DOHH2 (cell line): ENCODE measurements at regions not wholly inside any gene's neighbourhood (a gene's known extent, or its start where the extent isn't known, plus 50 kb on each side); places are given as distances from the start of the nearest gene placed in this dataset.

Source experiments
- H3F3A ChIP-seq: fragments of 200-600 bp; sonication (generic), shearing (Covaris generic); 2 replicates; pipeline ENCODE4 v1.6.0; 2016; ENCODE audit warnings: antibody characterized with exemption, mild to moderate bottlenecking; ENCODE audit not compliant: control insufficient read depth, insufficient read depth
- H3K27ac ChIP-seq: fragments of 200-600 bp; sonication (generic); 2 replicates; pipeline ENCODE4 v1.5.1; 2014; ENCODE audit warnings: low read depth, mild to moderate bottlenecking, low read length, moderate library complexity
- H3K27me3 ChIP-seq: fragments of 200-600 bp; sonication (generic); 2 replicates; pipeline ENCODE4 v1.6.1; 2014; ENCODE audit warnings: mild to moderate bottlenecking, low read length, mixed read lengths; ENCODE audit not compliant: control insufficient read depth
- H3K36me3 ChIP-seq: fragments of 200-600 bp; sonication (generic); 2 replicates; pipeline ENCODE4 v1.6.1; 2014; ENCODE audit warnings: mild to moderate bottlenecking, low read length, moderate library complexity, mixed read lengths; ENCODE audit not compliant: control insufficient read depth
- H3K4me1 ChIP-seq: fragments of 200-600 bp; sonication (generic); 2 replicates; pipeline ENCODE4 v1.6.1; 2014; ENCODE audit warnings: mild to moderate bottlenecking, low read length, mixed read lengths; ENCODE audit not compliant: control insufficient read depth
- H3K4me2 ChIP-seq: fragments of 200-600 bp; sonication (generic); 2 replicates; pipeline ENCODE4 v1.6.0; 2014; ENCODE audit warnings: mild to moderate bottlenecking, low read length, moderate library complexity
- H3K4me3 ChIP-seq: fragments of 200-600 bp; sonication (generic); 2 replicates; pipeline ENCODE4 v1.5.1; 2014; ENCODE audit warnings: mild to moderate bottlenecking, low read length, mixed read lengths
- H3K79me2 ChIP-seq: fragments of 200-600 bp; sonication (generic); 2 replicates; pipeline ENCODE4 v1.6.1; 2014; ENCODE audit warnings: mild to moderate bottlenecking, low read length, mixed read lengths; ENCODE audit not compliant: control insufficient read depth
- H3K9me2 ChIP-seq: fragments of 200-600 bp; sonication (generic); replicated peaks from 2 replicates; pipeline ENCODE4 v1.6.1; 2014; ENCODE audit warnings: mild to moderate bottlenecking, low read length, mixed read lengths; ENCODE audit not compliant: control insufficient read depth
- H3K9me3 ChIP-seq: fragments of 200-600 bp; sonication (generic); 2 replicates; pipeline ENCODE4 v1.6.1; 2014; ENCODE audit warnings: antibody characterized with exemption, low read length, mixed read lengths; ENCODE audit not compliant: control insufficient read depth, insufficient read depth
- H4K20me1 ChIP-seq: fragments of 200-600 bp; sonication (generic); 2 replicates; pipeline ENCODE4 v1.6.0; 2014; ENCODE audit warnings: low read depth, mild to moderate bottlenecking, antibody characterized with exemption, low read length, moderate library complexity; ENCODE audit not compliant: control insufficient read depth, insufficient read depth
- EZH2phosphoT487 ChIP-seq: fragments of 200-600 bp; sonication (generic); IDR thresholded peaks from 2 replicates; pipeline ENCODE4 v1.6.1; 2017; ENCODE audit warnings: borderline replicate concordance, mild to moderate bottlenecking, antibody characterized with exemption, low read length, moderate library complexity, mixed read lengths
- TF ChIP-seq, protein P1 (sequence below): fragments of 200-600 bp; sonication (generic); IDR thresholded peaks from one replicate; pipeline ENCODE4 v1.5.1; 2014; ENCODE audit warnings: antibody characterized with exemption, mild to moderate bottlenecking, low read depth, low read length; ENCODE audit not compliant: poor library complexity, severe bottlenecking

- TF ChIP-seq, protein P1, sequence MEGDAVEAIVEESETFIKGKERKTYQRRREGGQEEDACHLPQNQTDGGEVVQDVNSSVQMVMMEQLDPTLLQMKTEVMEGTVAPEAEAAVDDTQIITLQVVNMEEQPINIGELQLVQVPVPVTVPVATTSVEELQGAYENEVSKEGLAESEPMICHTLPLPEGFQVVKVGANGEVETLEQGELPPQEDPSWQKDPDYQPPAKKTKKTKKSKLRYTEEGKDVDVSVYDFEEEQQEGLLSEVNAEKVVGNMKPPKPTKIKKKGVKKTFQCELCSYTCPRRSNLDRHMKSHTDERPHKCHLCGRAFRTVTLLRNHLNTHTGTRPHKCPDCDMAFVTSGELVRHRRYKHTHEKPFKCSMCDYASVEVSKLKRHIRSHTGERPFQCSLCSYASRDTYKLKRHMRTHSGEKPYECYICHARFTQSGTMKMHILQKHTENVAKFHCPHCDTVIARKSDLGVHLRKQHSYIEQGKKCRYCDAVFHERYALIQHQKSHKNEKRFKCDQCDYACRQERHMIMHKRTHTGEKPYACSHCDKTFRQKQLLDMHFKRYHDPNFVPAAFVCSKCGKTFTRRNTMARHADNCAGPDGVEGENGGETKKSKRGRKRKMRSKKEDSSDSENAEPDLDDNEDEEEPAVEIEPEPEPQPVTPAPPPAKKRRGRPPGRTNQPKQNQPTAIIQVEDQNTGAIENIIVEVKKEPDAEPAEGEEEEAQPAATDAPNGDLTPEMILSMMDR = no peak
- no peak for TF ChIP-seq EZH2phosphoT487
Measured at GRCh38 chr2:150150144-150150543, 337.3 kb downstream of the RND3 start.

DNA sequence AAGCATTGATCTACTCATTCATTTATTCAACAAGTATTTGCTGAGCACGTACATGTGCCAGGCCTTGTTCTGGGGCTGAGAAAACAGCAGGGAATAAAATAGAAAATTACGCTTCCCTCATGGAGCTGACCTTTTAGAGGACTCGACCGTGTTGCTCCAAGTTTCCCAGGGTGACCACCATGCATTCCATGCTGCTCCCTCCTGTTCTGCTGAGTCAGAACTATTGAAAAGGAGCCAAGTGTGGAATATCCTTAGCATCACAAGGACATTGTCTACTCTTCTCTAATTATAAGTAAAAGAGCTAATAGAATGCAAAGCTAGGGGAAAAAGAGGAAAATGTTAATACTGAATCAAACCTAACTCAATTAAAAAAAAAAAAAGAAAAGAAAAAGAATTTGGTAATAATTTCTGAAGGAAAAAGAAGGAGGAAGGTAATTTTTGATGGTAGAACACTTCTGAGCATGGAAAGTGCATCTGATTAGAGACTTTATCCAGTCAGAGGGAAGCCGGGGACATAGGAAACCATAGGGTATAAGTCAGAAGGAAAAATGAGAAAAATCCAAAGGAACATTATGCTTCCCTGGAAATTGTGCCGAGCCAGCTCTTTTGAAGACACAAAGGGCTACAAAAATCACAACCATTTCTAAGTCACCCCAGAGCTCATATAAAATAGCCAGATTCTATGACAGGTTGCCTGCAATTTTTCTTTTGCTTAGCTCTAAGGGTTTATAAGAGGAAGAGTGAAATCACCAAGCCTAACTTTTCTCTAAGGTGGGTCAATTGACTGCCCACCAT is 339.4 kb downstream of the RND3 start:
- H3K9me2 ChIP-seq = no peaks in the 10 kb centered on the region
- no peak overlapping the region for H3K4me3 ChIP-seq
- H3K27ac ChIP-seq = no peak overlapping the region
- peaks cover 8% of the 10 kb centered on the region; the same call in 1 of the 2 replicates for H3K9me3 ChIP-seq
- H3K79me2 ChIP-seq = no peaks in the 10 kb centered on the region
- H3K36me3 ChIP-seq = no peaks in the 10 kb centered on the region
- no peaks in the 10 kb centered on the region for H4K20me1 ChIP-seq
- TF ChIP-seq, protein P1 = no peak
- TF ChIP-seq EZH2phosphoT487 = no peak
- H3K27me3 ChIP-seq = no peaks in the 10 kb centered on the region
- H3F3A ChIP-seq = no peaks in the 10 kb centered on the region
- H3K4me2 ChIP-seq = no peak overlapping the region
- no peaks in the 10 kb centered on the region for H3K4me1 ChIP-seq

More at GRCh38 chr2:150150144-150150543, 337.3 kb downstream of the RND3 start:
- no peak overlapping the region for H3K4me3 ChIP-seq
- no peaks in the 10 kb centered on the region for H3K9me2 ChIP-seq
- H3K79me2 ChIP-seq = no peaks in the 10 kb centered on the region
- H3K4me2 ChIP-seq = no peak overlapping the region
- H3K36me3 ChIP-seq = no peaks in the 10 kb centered on the region
- H3K4me1 ChIP-seq = no peaks in the 10 kb centered on the region
- no peaks in the 10 kb centered on the region for H3F3A ChIP-seq
- no peaks in the 10 kb centered on the region for H4K20me1 ChIP-seq
- no peaks in the 10 kb centered on the region for H3K27me3 ChIP-seq
- peaks cover 8% of the 10 kb centered on the region; the same call in 1 of the 2 replicates for H3K9me3 ChIP-seq
- no peak overlapping the region for H3K27ac ChIP-seq

DNA sequence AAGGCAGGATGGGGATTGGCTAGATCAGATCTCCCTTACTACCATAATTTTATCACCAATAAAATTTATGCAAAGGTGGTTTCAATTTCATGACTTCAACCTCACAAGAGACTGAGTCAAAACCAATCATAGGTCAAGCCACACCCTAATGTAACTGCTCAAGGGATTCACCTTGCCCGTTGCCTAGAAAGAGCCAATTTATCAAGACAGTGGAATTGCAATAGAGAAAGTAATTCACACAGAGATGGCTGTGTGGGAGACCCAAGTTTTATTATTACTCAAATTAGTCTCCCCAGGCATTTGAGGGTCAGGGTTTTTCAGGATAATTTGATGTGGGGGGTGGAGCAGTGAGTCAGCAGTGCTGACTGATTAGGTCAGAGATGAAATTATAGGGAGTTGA is 340.6 kb downstream of the RND3 start:
- no peaks in the 10 kb centered on the region for H4K20me1 ChIP-seq
- no peaks in the 10 kb centered on the region for H3K79me2 ChIP-seq
- peaks cover 1% of the 10 kb centered on the region; the same call in 1 of the 2 replicates for H3K4me1 ChIP-seq
- no peak overlapping the region for H3K4me3 ChIP-seq
- no peaks in the 10 kb centered on the region for H3K9me2 ChIP-seq
- H3K4me2 ChIP-seq = no peak overlapping the region
- no peaks in the 10 kb centered on the region for H3K36me3 ChIP-seq
- H3F3A ChIP-seq = no peaks in the 10 kb centered on the region
- peaks cover 8% of the 10 kb centered on the region; the same call in 1 of the 2 replicates for H3K9me3 ChIP-seq
- no peaks in the 10 kb centered on the region for H3K27me3 ChIP-seq
- no peak overlapping the region for H3K27ac ChIP-seq
- TF ChIP-seq, protein P1 = no peak
- no peak for TF ChIP-seq EZH2phosphoT487
